GM21526 (cell line): ENCODE measurements at regions not wholly inside any gene's neighbourhood (a gene's known extent, or its start where the extent isn't known, plus 50 kb on each side); places are given as distances from the start of the nearest gene placed in this dataset.

Experiments used
- ATAC-seq: cut with Tn5 transposase; IDR thresholded peaks from one replicate; pipeline ENCODE4 v1.9.1; 2021; ENCODE audit warnings: moderate library complexity; ENCODE audit not compliant: unreplicated experiment, low FRiP score

- ATAC-seq: no peak
Measured at GRCh38 chr12:25301798-25302197, 51.1 kb upstream of the KRAS start.
